WERI-Rb-1 (cell line): ENCODE measurements at regions not wholly inside any gene's neighbourhood (a gene's known extent, or its start where the extent isn't known, plus 50 kb on each side); places are given as distances from the start of the nearest gene placed in this dataset.

ENCODE experiments used
- DNase-seq: peaks from one replicate; pipeline ENCODE4 v3.0.0-alpha.2; 2020
- H3K27ac ChIP-seq: fragments of 250-450 bp; sonication (Bioruptor Pico); 2 replicates; pipeline ENCODE4 v1.5.1; 2020; ENCODE audit warnings: mild to moderate bottlenecking, moderate library complexity
- H3K27me3 ChIP-seq: fragments of 250-450 bp; sonication (Bioruptor Pico); 2 replicates; pipeline ENCODE4 v1.5.1; 2021; ENCODE audit warnings: mild to moderate bottlenecking, low read depth, moderate library complexity; ENCODE audit not compliant: insufficient read depth, severe bottlenecking
- H3K36me3 ChIP-seq: fragments of 250-450 bp; sonication (Bioruptor Pico); 2 replicates; pipeline ENCODE4 v1.5.1; 2020; ENCODE audit warnings: mild to moderate bottlenecking, moderate library complexity
- H3K4me3 ChIP-seq: 2 replicates; pipeline ENCODE4 v1.5.1; 2011; ENCODE audit warnings: low read depth, mild to moderate bottlenecking, control low read depth, low read length
- H3K9me3 ChIP-seq: fragments of 250-450 bp; sonication (Bioruptor Pico); 2 replicates; pipeline ENCODE4 v1.5.1; 2021; ENCODE audit warnings: mild to moderate bottlenecking, moderate library complexity; ENCODE audit not compliant: severe bottlenecking
- CTCF ChIP-seq: IDR thresholded peaks from 2 replicates; pipeline ENCODE4 v1.5.1; 2011; ENCODE audit warnings: low read depth, mild to moderate bottlenecking, control low read depth, inconsistent platforms, low read length

GRCh38 chr4:160127211-160127610, 1024.3 kb downstream of the RAPGEF2 start:
- TF ChIP-seq CTCF = no peak
- H3K4me3 ChIP-seq = no peak overlapping the region
- H3K27ac ChIP-seq = no peak overlapping the region
- no peak for DNase-seq
- no peaks in the 10 kb centered on the region for H3K27me3 ChIP-seq
- H3K9me3 ChIP-seq = no peaks in the 10 kb centered on the region
- no peaks in the 10 kb centered on the region for H3K36me3 ChIP-seq

- TF ChIP-seq CTCF = no peak
- Histone ChIP-seq H3K27ac (no peak overlapping the region), H3K9me3 (no peaks in the 10 kb centered on the region), H3K4me3 (no peak overlapping the region), H3K27me3 (no peaks in the 10 kb centered on the region), H3K36me3 (no peaks in the 10 kb centered on the region)
- DNase-seq = no peak
These were observed 1026.6 kb downstream of the RAPGEF2 start for GRCh38 chr4:160129439-160129838.

GRCh38 chr4:160136021-160136420, 1033.1 kb downstream of the RAPGEF2 start:
- no peak for TF ChIP-seq CTCF
- no peak for DNase-seq
- Histone ChIP-seq H3K27ac (no peak overlapping the region), H3K36me3 (no peaks in the 10 kb centered on the region), H3K9me3 (no peaks in the 10 kb centered on the region), H3K27me3 (no peaks in the 10 kb centered on the region), H3K4me3 (no peak overlapping the region)

- Histone ChIP-seq H3K27me3 (no peaks in the 10 kb centered on the region), H3K9me3 (no peaks in the 10 kb centered on the region), H3K4me3 (no peak overlapping the region), H3K36me3 (no peaks in the 10 kb centered on the region), H3K27ac (no peak overlapping the region)
- DNase-seq = no peak
- no peak for TF ChIP-seq CTCF
These were observed 1038.3 kb downstream of the RAPGEF2 start for GRCh38 chr4:160141206-160141605.

GRCh38 chr4:160142579-160142978, 1039.7 kb downstream of the RAPGEF2 start:
- H3K9me3 ChIP-seq = no peaks in the 10 kb centered on the region
- H3K27me3 ChIP-seq = no peaks in the 10 kb centered on the region
- no peak overlapping the region for H3K27ac ChIP-seq
- H3K36me3 ChIP-seq = no peaks in the 10 kb centered on the region
- no peak for TF ChIP-seq CTCF
- DNase-seq = no peak
- H3K4me3 ChIP-seq = no peak overlapping the region

GRCh38 chr4:160143574-160143973, 1040.7 kb downstream of the RAPGEF2 start:
- Histone ChIP-seq H3K27ac (no peak overlapping the region), H3K27me3 (no peaks in the 10 kb centered on the region), H3K9me3 (no peaks in the 10 kb centered on the region), H3K4me3 (no peak overlapping the region), H3K36me3 (no peaks in the 10 kb centered on the region)
- TF ChIP-seq CTCF = no peak
- no peak for DNase-seq
